Stimulated activated memory B cell treated with anti-CD40 and anti-IgM and Interleukin-4, amounts not matched to agents 10 μg/mL and 1 μg/mL and 100 μg/mL, for 72 hours (primary cell): ENCODE measurements at regions not wholly inside any gene's neighbourhood (a gene's known extent, or its start where the extent isn't known, plus 50 kb on each side); places are given as distances from the start of the nearest gene placed in this dataset.

Experiments used
- ATAC-seq: fragments of 150-1000 bp; cut with Tn5 transposase; 2 replicates; pipeline ENCODE4 v1.10.0; 2021
- H3K27ac Mint-ChIP-seq: one replicate; pipeline ENCODE4 v1.8.0; 2022; ENCODE audit warnings: mild to moderate bottlenecking, mixed read lengths
- H3K27me3 Mint-ChIP-seq: one replicate; pipeline ENCODE4 v1.8.0; 2022; ENCODE audit warnings: mixed read lengths
- H3K36me3 Mint-ChIP-seq: one replicate; pipeline ENCODE4 v1.8.0; 2022; ENCODE audit warnings: mixed read lengths
- H3K4me1 Mint-ChIP-seq: one replicate; pipeline ENCODE4 v1.8.0; 2022; ENCODE audit warnings: mixed read lengths
- H3K4me3 Mint-ChIP-seq: one replicate; pipeline ENCODE4 v1.8.0; 2022; ENCODE audit warnings: mild to moderate bottlenecking, moderate library complexity, mixed read lengths
- H3K9me3 Mint-ChIP-seq: one replicate; pipeline ENCODE4 v1.8.0; 2022; ENCODE audit warnings: mixed read lengths

DNA sequence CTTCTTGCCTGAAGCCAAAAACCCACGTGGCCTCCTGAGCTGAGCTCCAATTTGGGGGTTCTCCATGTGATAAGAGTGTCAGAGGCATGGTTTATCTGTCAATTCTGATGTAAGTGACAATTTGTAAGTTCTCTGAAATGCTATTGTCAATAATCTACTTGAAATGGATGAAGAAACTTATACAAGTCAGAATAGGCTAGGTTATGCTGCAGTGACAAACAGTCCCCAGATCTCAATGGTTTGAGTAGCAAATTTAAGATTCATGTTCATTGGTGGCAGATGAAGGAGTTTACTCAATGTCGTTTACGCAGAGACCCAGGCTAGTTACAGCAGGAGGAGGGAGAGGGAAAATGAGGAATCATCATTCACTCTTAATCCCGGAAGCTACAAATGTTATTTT lies 352.4 kb downstream of the KIF16B start:
- no peak overlapping the region for H3K4me3 Mint-ChIP-seq
- no peaks in the 10 kb centered on the region for H3K36me3 Mint-ChIP-seq
- H3K4me1 Mint-ChIP-seq = no peaks in the 10 kb centered on the region
- peaks cover 3% of the 10 kb centered on the region for H3K9me3 Mint-ChIP-seq
- no peaks in the 10 kb centered on the region for H3K27me3 Mint-ChIP-seq
- no peak for ATAC-seq
- no peak overlapping the region for H3K27ac Mint-ChIP-seq

DNA sequence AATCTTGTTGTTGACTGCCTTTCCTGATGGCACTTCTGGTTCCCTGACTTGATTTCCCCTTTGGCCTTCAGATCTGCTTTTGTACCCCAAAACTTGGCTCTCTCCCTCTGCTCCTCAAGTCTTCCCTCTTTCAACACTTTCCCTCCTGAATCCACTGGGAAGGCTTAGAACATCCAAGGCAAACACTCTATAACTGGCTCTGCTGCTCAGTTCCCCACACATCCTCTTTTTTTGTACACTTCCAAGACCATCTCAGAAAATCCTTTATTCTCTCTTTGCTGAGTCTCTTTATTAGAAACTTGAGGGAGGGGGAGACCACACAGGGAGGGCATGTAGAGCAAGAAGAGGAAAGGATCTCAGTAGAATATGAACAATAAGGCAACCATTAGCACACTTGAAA lies 354.1 kb downstream of the KIF16B start:
- no peaks in the 10 kb centered on the region for H3K27me3 Mint-ChIP-seq
- no peaks in the 10 kb centered on the region for H3K36me3 Mint-ChIP-seq
- peaks cover 3% of the 10 kb centered on the region for H3K9me3 Mint-ChIP-seq
- no peak for ATAC-seq
- peak overlapping the region; percentile 14 for H3K27ac Mint-ChIP-seq
- no peaks in the 10 kb centered on the region for H3K4me1 Mint-ChIP-seq
- no peak overlapping the region for H3K4me3 Mint-ChIP-seq

DNA sequence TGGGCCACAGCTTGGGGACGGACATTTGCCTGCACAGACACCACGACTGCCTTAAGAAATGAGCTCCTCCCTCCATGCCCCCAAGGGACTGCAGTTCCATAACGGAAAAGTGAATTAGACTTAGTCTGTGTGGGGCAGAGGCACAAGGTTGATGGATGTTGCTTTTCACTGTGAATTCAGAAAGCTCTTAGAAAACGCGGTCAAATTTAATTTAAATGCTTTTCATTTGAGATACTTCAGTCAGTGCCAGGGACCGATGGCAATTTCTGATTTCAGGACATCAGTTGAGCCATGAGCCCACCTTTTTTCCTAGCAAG lies 356.4 kb downstream of the KIF16B start:
- no peak for ATAC-seq

DNA sequence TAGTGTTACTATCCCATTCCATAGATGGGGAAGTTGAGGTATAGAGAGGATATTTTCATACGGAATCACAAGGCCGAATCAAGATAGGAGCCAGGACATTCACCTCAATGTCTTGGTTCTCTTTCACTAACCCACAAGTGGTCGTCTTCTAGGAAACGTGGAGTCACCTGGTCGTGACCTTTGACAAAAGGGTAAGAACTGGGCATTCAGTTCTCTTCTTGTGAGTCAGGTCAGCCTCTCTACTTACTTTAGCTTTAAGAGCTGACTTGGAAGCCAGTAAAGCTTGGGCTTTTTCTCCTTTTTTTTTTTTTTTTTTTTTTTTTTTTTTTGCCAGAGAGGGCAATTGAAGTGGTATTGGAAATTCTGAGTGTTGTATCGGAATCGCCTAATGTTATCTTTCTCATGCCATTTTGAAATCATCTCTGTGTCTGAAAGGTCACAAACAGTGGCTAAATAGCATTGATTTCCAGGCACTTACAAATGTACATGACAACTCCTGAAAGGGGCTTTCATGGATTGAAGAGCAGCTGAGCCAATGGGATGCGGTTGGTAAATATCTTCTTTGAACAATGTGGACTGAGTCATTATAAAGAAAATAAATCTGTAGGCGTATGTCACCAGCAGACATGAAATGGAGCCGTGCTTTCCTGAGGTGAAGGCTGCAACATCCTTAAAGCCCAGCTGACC lies 356.9 kb downstream of the KIF16B start:
- Mint-ChIP-seq H3K36me3 (no peaks in the 10 kb centered on the region), H3K27ac (no peak overlapping the region), H3K4me3 (no peak overlapping the region), H3K27me3 (no peaks in the 10 kb centered on the region), H3K4me1 (no peaks in the 10 kb centered on the region), H3K9me3 (peaks cover 3% of the 10 kb centered on the region)
- ATAC-seq = no peak

More for the DNA sequence above, 356.4 kb downstream of the KIF16B start:
- Mint-ChIP-seq H3K27me3 (no peaks in the 10 kb centered on the region), H3K36me3 (no peaks in the 10 kb centered on the region), H3K27ac (no peak overlapping the region), H3K9me3 (peaks cover 3% of the 10 kb centered on the region), H3K4me3 (no peak overlapping the region), H3K4me1 (no peaks in the 10 kb centered on the region)

DNA sequence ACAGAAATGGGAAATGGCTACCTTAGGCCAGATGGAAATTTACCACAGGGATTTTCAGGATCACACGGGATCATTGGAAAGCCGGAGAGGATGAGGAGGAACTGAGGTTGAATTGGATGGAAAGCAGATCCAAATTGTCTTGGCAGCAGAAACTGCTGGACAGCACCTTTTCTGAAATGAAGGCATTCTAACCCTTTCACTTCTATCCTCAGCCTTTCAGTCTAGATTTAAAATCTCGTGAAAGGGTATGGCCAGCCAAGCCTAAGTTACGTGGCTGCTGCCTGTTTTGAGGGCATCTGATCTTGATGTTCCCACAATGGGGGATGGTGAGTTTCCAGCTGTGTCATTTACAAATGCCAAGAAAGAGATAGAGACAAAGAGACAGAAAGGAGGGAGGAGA lies 358.2 kb downstream of the KIF16B start:
- Mint-ChIP-seq H3K9me3 (no peaks in the 10 kb centered on the region), H3K4me3 (no peak overlapping the region), H3K36me3 (no peaks in the 10 kb centered on the region), H3K27me3 (no peaks in the 10 kb centered on the region), H3K4me1 (no peaks in the 10 kb centered on the region), H3K27ac (no peak overlapping the region)
- no peak for ATAC-seq

DNA sequence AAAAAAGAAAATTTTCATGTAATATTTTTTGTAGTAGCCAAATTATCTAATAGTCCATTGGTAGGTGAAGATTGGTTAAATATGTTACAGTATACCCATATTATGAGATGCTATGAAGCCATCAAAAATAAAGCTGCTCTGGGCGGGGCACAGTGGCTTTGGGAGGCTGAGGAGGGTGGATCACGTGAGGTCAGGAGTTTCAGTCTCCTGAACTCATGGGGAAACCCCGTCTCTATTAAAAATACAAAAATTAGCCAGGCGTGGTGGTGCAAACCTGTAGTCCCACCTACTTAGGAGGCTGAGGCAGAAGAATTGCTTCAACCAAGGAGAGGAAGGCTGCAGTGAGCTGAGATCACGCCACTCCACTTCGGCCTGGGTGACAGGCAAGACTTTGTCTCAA lies 360.5 kb downstream of the KIF16B start:
- Mint-ChIP-seq H3K27me3 (no peaks in the 10 kb centered on the region), H3K4me1 (peaks cover 9% of the 10 kb centered on the region), H3K36me3 (no peaks in the 10 kb centered on the region), H3K27ac (no peak overlapping the region), H3K9me3 (no peaks in the 10 kb centered on the region), H3K4me3 (no peak overlapping the region)
- ATAC-seq = peak; percentile 73

DNA sequence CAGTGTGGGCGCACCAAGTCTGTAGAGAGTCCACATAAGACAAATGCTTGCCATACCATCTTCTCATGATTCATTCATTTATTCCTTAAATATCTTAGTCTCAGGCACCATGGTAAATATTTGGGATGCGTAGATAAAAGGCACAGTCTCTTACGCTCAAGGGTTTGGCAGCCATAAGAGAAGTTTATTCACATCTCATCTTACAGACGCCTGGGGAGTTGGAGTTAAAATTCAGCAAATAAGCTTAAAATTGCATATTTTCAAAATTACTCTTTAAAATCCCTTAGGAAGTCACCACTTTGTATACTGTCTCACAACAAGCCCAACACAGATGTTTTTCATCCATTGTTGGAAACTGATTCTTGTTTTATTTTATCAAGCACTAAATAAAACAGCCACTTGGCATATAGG lies 363.3 kb downstream of the KIF16B start:
- Mint-ChIP-seq H3K4me1 (peaks cover 21% of the 10 kb centered on the region), H3K36me3 (no peaks in the 10 kb centered on the region), H3K27me3 (no peaks in the 10 kb centered on the region), H3K9me3 (no peaks in the 10 kb centered on the region), H3K27ac (no peak overlapping the region), H3K4me3 (no peak overlapping the region)
- ATAC-seq = no peak

DNA sequence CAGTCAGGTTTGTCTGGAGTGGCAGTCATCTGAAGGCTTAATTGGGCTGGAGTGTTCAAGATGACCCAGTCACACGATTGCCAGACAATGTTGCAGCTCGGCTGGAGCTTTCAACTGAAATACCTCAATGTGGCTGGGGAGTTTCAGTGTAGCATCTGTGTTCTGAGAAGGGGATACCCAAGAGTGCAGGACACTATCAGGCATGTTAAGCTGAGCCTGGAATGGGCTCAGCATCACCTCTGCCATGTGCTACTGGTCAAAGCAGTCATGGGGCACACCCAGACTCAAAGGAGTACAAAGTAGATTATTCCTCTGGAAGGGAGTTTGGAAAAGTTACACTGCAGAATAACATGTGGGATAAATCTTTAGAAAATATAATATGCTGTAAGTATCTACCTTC lies 363.9 kb downstream of the KIF16B start:
- Mint-ChIP-seq H3K9me3 (no peaks in the 10 kb centered on the region), H3K27me3 (no peaks in the 10 kb centered on the region), H3K4me3 (no peak overlapping the region), H3K4me1 (peaks cover 21% of the 10 kb centered on the region), H3K27ac (peak overlapping the region; percentile 4), H3K36me3 (no peaks in the 10 kb centered on the region)
- no peak for ATAC-seq

DNA sequence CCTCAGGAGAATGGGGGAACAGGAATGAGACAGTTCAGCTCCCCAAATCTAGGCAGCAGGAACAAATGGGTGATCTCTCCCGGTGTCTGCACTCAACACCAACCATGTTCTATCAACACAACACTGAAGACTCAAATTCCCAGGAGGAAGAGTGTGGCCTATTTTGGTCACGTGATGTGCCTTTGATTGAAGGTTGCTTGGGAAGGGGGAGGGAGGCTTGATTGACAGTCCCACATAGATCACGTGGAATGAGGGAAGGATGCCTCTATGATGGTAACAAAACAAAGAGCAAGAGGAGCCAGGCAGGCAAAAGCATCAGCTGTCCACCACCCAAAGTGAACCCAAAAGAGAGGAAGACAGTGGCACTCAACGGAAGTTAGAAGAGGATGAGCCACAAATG lies 364.8 kb downstream of the KIF16B start:
- Mint-ChIP-seq H3K9me3 (no peaks in the 10 kb centered on the region), H3K27ac (peak overlapping the region; percentile 4), H3K27me3 (no peaks in the 10 kb centered on the region), H3K4me3 (no peak overlapping the region), H3K4me1 (peaks cover 21% of the 10 kb centered on the region), H3K36me3 (no peaks in the 10 kb centered on the region)
- ATAC-seq = no peak

DNA sequence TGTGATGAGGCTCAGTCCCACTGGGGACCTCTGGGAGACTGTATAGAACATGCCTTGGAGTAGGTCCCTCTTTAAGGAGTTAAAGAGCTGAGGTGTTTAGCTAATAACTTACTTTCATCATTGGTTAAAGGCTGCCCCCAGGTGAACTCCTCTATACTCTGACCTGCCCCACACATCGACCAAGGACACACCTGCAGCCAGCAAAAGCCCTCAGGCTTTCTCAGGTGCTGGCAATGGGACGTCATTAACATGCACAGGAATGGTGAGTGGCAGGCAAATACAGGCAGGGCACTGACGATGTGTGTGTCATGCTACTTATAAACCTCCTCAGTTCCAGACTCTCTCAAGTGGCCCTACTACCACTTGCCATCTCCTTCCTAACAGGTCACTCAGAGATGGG lies 366.4 kb downstream of the KIF16B start:
- peak overlapping the region; percentile 32 for H3K27ac Mint-ChIP-seq

DNA sequence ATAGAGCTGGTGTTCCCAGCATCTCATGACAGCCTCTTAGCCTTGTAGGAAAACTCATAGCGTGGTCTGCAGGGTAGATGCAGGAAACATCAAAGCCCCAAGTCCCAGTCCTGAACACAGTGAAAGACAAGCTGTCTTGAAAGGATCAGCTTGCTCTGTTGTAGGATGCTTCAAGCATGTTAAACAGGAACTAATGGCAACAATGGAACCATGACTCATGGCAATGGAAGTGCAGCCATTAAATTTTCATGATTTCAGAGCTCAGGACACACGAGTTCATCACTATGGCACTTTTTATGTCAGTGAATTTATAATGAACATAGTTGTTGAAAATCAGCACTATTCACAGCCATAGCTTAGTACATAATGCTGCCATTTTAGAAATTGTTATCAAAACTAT lies 367.7 kb downstream of the KIF16B start:
- Mint-ChIP-seq H3K36me3 (no peaks in the 10 kb centered on the region), H3K4me1 (peaks cover 31% of the 10 kb centered on the region), H3K9me3 (peaks cover 5% of the 10 kb centered on the region), H3K4me3 (no peak overlapping the region), H3K27me3 (no peaks in the 10 kb centered on the region), H3K27ac (no peak overlapping the region)
- no peak for ATAC-seq

More for the DNA sequence above, 366.4 kb downstream of the KIF16B start:
- H3K27me3 Mint-ChIP-seq = no peaks in the 10 kb centered on the region
- peaks cover 23% of the 10 kb centered on the region for H3K4me1 Mint-ChIP-seq
- H3K4me3 Mint-ChIP-seq = no peak overlapping the region
- peak; percentile 58 for ATAC-seq
- no peaks in the 10 kb centered on the region for H3K9me3 Mint-ChIP-seq
- no peaks in the 10 kb centered on the region for H3K36me3 Mint-ChIP-seq

DNA sequence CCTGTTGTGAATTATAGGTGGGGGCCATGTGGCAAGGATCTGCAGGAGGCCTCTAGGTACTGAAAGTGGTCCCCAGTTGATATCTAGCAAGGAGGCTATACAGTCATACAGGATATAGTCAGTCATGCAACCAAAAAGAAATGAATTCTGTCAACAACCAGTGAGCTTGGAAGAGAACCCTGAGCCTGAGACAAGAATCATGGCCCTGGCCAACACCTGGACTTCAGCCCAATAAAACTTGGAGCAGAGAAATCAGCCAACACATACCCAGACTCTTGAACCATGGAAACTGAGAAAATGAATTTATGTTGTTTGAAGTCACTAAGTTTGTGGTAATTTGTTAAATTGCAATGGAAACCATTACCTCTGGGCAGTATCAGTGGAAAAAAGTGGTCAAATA lies 370.2 kb downstream of the KIF16B start:
- peaks cover 22% of the 10 kb centered on the region for H3K4me1 Mint-ChIP-seq
- peak overlapping the region; percentile 9 for H3K27ac Mint-ChIP-seq
- peaks cover 9% of the 10 kb centered on the region for H3K9me3 Mint-ChIP-seq
- no peak overlapping the region for H3K4me3 Mint-ChIP-seq
- ATAC-seq = no peak
- no peaks in the 10 kb centered on the region for H3K36me3 Mint-ChIP-seq
- no peaks in the 10 kb centered on the region for H3K27me3 Mint-ChIP-seq

DNA sequence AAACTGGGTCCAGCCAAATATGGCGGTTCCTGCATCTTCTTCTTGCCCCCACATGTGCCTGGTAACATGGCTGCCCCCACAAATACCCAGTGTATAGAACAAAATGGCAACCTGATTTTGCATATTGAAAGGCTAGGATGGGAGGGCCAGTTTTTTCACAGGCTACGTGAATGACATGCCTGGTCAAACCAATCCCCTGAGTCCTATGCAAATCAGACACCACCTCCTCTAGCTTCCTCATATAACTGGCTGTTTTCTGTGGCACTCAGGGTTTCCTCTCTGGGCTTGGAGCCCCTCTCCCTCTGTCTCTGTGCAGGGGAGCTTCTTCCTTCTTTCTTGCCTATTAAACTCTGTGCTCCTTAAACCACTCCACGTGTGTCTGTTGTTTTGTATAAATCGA lies 372.1 kb downstream of the KIF16B start:
- Mint-ChIP-seq H3K36me3 (no peaks in the 10 kb centered on the region), H3K4me3 (no peak overlapping the region), H3K4me1 (peaks cover 10% of the 10 kb centered on the region), H3K9me3 (peaks cover 9% of the 10 kb centered on the region), H3K27me3 (no peaks in the 10 kb centered on the region), H3K27ac (no peak overlapping the region)
- ATAC-seq = no peak

DNA sequence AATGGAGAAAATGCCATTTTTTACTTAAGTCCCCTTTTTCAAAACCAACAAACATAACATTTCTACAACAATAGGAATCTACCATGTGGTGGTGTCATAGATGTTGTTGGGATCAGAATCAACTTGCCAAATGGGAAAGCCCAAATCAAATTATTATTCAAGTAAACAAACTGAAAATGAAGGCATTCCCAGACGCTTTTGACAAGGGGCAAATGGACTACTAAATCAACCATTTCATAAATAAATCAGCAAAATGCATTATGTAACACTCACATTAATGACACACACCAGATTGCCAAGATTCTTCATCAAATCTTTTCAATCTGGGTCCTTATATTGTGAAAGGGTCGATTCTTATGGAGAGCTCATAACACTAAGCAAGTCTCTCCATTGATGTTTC lies 375.6 kb downstream of the KIF16B start:
- Mint-ChIP-seq H3K4me1 (peaks cover 9% of the 10 kb centered on the region), H3K27ac (no peak overlapping the region), H3K36me3 (no peaks in the 10 kb centered on the region), H3K27me3 (no peaks in the 10 kb centered on the region), H3K4me3 (no peak overlapping the region), H3K9me3 (peaks cover 9% of the 10 kb centered on the region)
- no peak for ATAC-seq

DNA sequence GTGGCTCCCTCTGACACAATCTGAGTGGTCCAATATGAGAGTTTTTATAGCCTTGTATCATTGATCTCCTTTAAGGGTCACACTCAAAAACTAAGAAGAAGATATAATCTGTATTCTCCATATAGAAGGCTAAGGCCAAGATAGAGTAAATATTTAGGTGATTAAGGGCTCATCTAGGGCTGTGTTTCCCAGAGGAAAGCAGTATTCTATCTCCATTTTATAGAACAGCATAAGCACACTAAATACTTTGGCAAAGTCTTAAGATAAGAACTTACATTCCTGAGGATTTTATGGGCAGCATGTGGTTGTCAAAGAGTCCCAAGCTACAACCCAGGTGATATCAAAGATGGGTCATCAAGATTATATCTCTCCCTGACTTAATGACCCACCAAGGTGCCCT lies 377.6 kb downstream of the KIF16B start:
- no peak for ATAC-seq
- H3K4me1 Mint-ChIP-seq = no peaks in the 10 kb centered on the region

DNA sequence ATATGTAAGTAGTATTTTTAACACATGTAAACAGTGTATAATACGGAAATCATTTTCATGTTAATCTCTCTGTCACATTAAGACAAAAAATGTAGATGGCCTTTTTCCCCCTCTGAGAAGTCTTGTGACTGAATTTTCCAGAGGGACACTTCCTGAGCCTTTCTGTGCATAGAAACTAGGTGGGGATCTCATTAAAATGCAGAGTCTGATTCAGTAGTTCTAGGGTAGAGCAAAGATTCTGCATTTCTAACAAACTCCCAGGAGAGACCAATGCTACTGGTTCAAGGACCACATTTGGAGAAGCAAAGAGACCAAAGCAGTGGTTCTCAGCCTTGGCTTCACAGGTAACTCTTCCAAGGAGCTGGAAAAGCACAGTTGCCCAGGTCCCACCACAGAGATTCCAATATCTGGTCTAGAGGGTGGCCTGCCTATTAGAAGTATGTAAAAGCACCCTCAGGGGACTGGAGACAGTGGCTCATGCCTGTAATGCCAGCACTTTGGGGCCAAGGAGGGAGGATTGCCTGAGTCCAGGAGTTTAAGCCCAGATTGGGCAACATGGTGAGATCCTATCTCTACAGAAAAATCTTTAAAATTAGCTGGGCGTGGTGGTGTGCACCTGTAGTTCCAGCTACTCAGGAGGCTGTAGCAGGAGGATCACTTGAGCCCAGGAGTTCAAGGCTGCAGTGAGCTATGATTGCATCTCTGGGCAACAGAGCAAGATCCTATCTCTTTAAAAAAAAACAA lies 378.5 kb downstream of the KIF16B start:
- Mint-ChIP-seq H3K4me3 (no peak overlapping the region), H3K27me3 (no peaks in the 10 kb centered on the region), H3K4me1 (no peaks in the 10 kb centered on the region), H3K36me3 (no peaks in the 10 kb centered on the region), H3K27ac (no peak overlapping the region), H3K9me3 (peaks cover 4% of the 10 kb centered on the region)
- no peak for ATAC-seq

More for the DNA sequence above, 377.6 kb downstream of the KIF16B start:
- Mint-ChIP-seq H3K27ac (no peak overlapping the region), H3K9me3 (peaks cover 4% of the 10 kb centered on the region), H3K27me3 (no peaks in the 10 kb centered on the region), H3K4me3 (no peak overlapping the region), H3K36me3 (no peaks in the 10 kb centered on the region)
